Limb (tissue), 2 donors: ENCODE measurements at regions not wholly inside any gene's neighbourhood (a gene's known extent, or its start where the extent isn't known, plus 50 kb on each side); places are given as distances from the start of the nearest gene placed in this dataset.
A peak's percentile ranks its signal among the peaks of the same experiment; 100 is the strongest.

Experiments used
- DNase-seq, 2 donors: peaks; one replicate each; pipeline ENCODE4 v3.0.0-alpha.2; 2016; ENCODE audit errors: extremely low spot score in 2 of 2

DNA sequence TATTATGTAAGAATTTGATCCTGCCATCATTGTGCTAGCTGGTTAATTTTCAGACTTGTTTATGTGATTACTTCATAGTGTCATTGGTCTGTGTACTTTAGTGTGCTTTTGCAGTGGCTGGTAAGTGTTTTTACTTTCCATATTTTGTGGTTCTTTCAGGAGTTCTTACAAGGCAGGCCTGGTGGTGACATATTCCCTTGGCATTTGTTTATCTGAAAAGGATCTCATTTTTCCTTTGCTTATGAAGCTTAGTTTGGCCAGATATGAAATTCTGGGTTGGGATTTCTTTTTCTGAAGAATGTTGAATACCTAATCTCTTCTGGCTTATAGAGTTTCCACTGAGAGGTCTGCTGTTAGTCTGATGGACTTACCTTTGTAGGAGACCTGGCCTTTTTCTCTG, 72.8 kb upstream of the MC4R start:
- DNase-seq: no peak

- peak; percentile 41 for DNase-seq
Observed at GRCh38 chr18:60446821-60447220, 74.2 kb upstream of the MC4R start.

DNA sequence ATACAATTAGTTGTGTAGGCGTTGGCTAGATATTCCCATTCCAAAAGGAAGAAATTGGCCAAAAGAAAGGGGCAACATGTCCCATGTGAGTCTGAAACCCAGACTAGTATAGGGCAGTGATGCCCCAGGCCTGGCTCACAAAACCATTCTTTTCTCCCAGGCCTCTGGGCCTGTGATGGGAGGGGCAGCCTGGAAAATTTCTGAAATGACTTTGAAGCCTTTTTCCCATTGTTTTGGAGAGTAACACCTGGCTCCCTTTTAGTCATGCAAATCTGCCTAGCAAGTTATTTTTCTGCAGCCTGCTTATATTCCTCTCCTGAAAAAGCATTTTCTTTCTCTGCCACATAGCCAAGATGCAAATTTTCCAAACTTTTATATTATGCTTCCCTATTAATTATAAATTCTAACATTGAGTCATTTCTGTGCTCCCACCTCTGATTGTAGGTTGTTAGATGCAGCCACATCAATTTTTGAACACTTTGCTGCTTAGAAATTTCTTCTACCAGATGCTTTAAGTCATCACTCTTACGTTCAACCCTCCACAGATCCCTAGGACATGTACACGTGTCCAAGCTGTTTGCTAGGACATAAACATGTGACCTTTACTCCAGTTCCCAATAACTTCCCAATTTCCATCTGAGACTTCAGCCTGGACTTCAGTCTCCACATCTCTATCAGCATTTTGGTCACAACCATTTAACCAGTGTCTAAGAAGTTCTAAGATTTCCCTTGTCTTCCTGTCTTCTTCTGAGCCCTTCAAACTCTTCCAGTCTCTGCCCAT, 76.1 kb upstream of the MC4R start:
- no peak for DNase-seq

GRCh38 chr18:60452421-60452820, 79.8 kb upstream of the MC4R start:
- no peak for DNase-seq

GRCh38 chr18:60466677-60467076, 94.1 kb upstream of the MC4R start:
- no peak for DNase-seq

DNA sequence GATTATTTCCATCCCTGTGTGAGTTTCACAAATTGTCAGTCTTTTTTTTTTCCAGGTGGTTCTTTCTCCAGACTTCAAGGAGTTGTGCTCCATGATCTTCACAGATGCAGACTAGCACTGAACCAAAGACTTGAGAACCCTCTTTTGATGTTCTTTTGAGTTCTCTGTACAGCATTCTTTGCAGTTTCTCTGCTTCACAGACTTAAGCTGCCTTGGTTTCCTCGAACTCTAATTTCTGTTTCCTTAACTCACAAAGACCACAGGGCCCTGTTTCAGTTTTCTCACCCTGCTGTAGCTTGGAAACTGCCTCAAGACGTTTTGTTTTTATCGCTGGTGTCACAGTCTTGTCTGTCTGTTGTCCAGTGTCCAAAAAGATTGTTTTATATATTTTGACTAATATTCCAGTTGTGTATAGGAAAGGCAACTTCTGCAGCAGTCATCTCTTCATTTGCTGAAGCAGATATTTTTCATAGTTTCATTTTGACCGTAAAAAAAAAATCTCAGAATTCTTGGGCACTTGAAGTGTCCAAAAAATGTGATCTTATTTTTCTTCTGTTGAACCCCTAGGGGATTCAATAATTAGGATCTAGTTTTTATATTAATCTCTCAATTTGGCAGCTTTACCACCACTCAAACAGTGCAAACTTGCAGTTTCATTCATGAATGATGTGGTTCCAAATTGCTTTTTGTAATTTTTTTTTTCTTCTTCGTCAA, 97.0 kb upstream of the MC4R start:
- no peak for DNase-seq

DNA sequence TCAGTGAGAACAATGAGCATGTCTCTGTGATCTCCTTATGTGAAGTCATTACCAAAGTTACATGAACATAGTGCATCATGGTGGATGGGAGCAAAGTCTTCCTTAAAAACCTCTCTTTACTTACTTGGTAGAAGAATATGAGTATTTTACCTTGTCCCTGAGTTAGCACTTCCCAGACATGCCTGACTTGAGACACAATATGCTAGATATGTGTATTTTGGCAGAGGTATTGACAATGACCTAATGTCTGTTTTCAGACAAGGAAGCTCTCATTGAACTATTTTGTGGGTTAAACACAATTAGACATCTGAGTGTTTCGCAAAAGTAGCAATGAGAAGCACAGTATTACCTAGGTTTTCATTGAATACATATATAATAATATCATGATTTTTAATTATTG, 99.1 kb upstream of the MC4R start:
- no peak for DNase-seq

- DNase-seq: no peak
Observed at GRCh38 chr18:60485201-60485600, 112.6 kb upstream of the MC4R start.

DNA sequence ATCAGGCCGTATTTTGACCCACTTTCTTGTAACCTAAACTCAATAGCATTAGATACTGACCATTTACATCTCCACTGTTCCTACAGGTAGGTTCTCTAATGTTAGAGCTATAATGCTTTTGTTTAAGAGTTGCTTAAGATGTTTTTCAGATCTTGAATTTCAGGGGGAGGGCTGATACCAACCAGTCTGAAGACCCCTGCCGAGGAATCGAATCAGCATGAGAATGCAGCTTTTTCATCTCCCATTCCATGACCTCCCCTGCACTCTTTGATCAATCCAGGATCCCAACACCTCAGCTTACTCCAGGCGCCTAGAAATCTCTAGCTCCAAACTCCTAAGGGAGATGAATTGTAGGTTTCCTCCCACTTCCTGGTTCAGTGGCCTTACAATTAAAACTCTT, 120.5 kb upstream of the MC4R start:
- DNase-seq: no peak

- DNase-seq: no peak
Observed at GRCh38 chr18:60499675-60500074, 127.1 kb upstream of the MC4R start.

DNA sequence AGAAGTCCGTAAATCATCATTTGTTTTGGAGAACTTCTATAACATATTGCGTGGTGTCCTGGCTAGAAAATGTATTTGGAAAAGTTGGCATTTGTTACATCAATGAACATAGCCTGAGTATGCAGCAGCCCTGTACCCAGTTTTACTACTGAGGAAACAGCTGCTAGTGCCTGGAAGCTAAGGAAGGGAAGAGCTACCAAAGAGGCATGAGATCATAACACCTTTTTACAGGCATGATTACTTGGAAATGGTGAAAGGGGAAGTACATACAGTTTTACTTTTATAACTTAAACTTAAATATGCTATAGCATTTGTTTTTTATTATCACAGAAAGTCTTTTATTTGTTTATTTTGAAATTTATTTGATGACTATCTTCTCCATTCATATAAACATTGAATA, 128.4 kb upstream of the MC4R start:
- no peak for DNase-seq

GRCh38 chr18:60502591-60502990, 130.0 kb upstream of the MC4R start:
- no peak for DNase-seq

GRCh38 chr18:60503199-60503598, 130.6 kb upstream of the MC4R start:
- DNase-seq: no peak

GRCh38 chr18:60506190-60506589, 133.6 kb upstream of the MC4R start:
- DNase-seq: no peak

- peak in 1 of 2 donors; percentile 43 for DNase-seq
Observed at GRCh38 chr18:60506682-60507081, 134.1 kb upstream of the MC4R start.

DNA sequence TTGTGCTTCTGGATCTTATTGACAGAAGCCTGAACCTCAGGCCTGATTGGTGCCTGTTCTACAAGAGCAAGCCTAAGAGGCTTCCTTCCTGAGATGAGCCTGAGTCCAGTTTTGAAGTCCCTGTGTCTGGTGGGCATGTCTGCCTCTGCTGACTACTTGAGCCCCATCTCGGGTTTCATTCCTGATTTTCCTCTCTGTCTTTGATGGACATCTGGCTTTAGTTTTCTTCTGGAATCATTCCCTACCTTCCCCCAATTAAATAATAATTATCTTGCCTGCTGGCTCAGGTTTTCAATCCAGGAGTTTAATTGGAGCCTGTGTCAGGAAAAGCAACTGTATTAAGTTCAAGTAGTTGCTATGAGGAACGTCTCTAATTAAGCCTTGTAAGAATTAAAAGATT, 135.5 kb upstream of the MC4R start:
- DNase-seq: no peak

GRCh38 chr18:60534538-60534937, 162.0 kb upstream of the MC4R start:
- no peak for DNase-seq

GRCh38 chr18:60537074-60537473, 164.5 kb upstream of the MC4R start:
- DNase-seq: no peak

GRCh38 chr18:60538891-60539290, 166.3 kb upstream of the MC4R start:
- DNase-seq: no peak

GRCh38 chr18:60541661-60542060, 169.1 kb upstream of the MC4R start:
- no peak for DNase-seq

DNA sequence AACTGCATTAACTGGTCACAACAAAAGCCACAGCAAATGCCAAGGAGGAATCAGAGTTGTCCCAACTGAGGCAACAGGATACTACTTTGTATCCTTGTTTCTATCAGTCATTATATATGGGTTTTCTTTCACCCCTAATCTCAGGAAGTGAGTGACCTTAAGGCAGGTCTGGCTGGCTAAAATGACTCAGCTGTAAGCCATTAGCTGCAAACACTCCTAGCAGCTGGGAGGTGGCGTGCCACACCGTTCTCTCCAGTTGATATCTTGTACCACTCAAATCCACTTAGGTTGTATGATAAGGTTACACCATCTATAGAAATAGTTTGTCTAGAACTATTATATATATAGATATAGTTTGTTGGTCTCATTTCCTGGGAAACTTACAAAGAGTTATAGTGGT, 171.1 kb upstream of the MC4R start:
- DNase-seq: no peak

DNA sequence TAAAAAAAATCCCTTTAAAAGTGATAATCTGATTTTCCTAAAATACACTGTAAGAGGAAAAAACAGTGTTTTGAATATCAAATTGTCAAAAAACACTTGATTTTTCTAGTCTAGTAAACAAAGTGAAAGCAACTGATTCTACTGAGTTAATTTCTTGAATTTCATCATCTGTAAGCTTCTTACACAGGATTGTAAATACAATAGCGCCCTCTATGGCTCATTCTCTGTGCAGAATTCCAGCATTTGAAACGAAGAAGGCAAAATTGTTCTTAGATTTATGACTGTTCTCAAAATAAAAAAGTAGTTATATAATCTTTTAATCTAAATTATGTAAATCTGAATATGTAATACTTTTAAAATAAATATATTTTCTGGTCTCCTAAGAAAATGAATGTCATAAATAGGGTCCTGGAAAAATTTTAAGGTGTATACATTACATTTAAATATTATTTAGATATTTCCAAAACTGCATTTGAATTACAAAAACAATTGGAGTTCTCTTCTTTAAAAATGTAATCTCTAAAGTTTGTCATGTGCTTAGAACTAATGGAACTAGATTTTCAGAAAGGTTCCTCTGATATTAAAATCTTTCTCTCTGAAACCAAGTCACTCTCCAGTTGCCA, 176.9 kb upstream of the MC4R start:
- peak in 1 of 2 donors; percentile 84 for DNase-seq

GRCh38 chr18:60552948-60553347, 180.4 kb upstream of the MC4R start:
- no peak for DNase-seq
